H9 (cell line): ENCODE measurements at regions not wholly inside any gene's neighbourhood (a gene's known extent, or its start where the extent isn't known, plus 50 kb on each side); places are given as distances from the start of the nearest gene placed in this dataset.

Experiments used
- DNase-seq: peaks from one replicate; pipeline ENCODE4 v3.0.0-alpha.2; 2017
- H2AFZ ChIP-seq: one replicate; pipeline ENCODE4 v1.6.1; 2013; ENCODE audit warnings: mild to moderate bottlenecking, low read length, control low read depth, moderate library complexity
- H2AK5ac ChIP-seq: 2 replicates; pipeline ENCODE4 v1.6.1; 2013; ENCODE audit warnings: low read length, control low read depth, mixed read lengths; ENCODE audit not compliant: insufficient read length
- H2BK120ac ChIP-seq: one replicate; pipeline ENCODE4 v1.6.1; 2013; ENCODE audit warnings: low read depth, mild to moderate bottlenecking, low read length, control low read depth, inconsistent platforms; ENCODE audit not compliant: poor library complexity, severe bottlenecking
- H2BK12ac ChIP-seq: 2 replicates; pipeline ENCODE4 v1.6.1; 2013; ENCODE audit warnings: low read length, control low read depth, mixed read lengths, low read depth; ENCODE audit not compliant: insufficient read length
- H2BK15ac ChIP-seq: 2 replicates; pipeline ENCODE4 v1.6.1; 2013; ENCODE audit warnings: low read depth, low read length, control low read depth
- H2BK20ac ChIP-seq: one replicate; pipeline ENCODE4 v1.6.1; 2013; ENCODE audit warnings: low read depth, mild to moderate bottlenecking, low read length, control low read depth, inconsistent platforms; ENCODE audit not compliant: poor library complexity, severe bottlenecking
- H2BK5ac ChIP-seq: 2 replicates; pipeline ENCODE4 v1.6.1; 2013; ENCODE audit warnings: low read length, control low read depth, mixed read lengths; ENCODE audit not compliant: insufficient read length
- H3K14ac ChIP-seq: 2 replicates; pipeline ENCODE4 v1.6.1; 2013; ENCODE audit warnings: low read length, control low read depth; ENCODE audit not compliant: insufficient read depth
- H3K18ac ChIP-seq: 2 replicates; pipeline ENCODE4 v1.6.1; 2013; ENCODE audit warnings: low read depth, mild to moderate bottlenecking, mixed read lengths, low read length, control low read depth; ENCODE audit not compliant: insufficient read length
- H3K23ac ChIP-seq: 2 replicates; pipeline ENCODE4 v1.6.1; 2013; ENCODE audit warnings: low read length, control low read depth, mixed read lengths, low read depth; ENCODE audit not compliant: insufficient read length
- H3K23me2 ChIP-seq: 2 replicates; pipeline ENCODE4 v1.6.1; 2013; ENCODE audit warnings: low read depth, mild to moderate bottlenecking, mixed read lengths, low read length, control low read depth; ENCODE audit not compliant: insufficient read length, poor library complexity, severe bottlenecking
- H3K27ac ChIP-seq: 2 replicates; pipeline ENCODE4 v1.5.1; 2013; ENCODE audit warnings: low read length, control low read depth, mixed read lengths, low read depth; ENCODE audit not compliant: insufficient read length
- H3K27me3 ChIP-seq: 2 replicates; pipeline ENCODE4 v1.6.1; 2013; ENCODE audit warnings: low read length, control low read depth, inconsistent platforms; ENCODE audit not compliant: insufficient read depth
- H3K4ac ChIP-seq: 2 replicates; pipeline ENCODE4 v1.6.1; 2013; ENCODE audit warnings: low read depth, mild to moderate bottlenecking, control low read depth, inconsistent platforms, low read length, moderate library complexity
- H3K4me1 ChIP-seq: 2 replicates; pipeline ENCODE4 v1.6.1; 2013; ENCODE audit warnings: low read length, control low read depth, inconsistent platforms; ENCODE audit not compliant: insufficient read depth
- H3K4me2 ChIP-seq: 2 replicates; pipeline ENCODE4 v1.6.1; 2013; ENCODE audit warnings: low read length, control low read depth, mixed read lengths; ENCODE audit not compliant: insufficient read length, insufficient read depth
- H3K56ac ChIP-seq: 2 replicates; pipeline ENCODE4 v1.6.1; 2013; ENCODE audit warnings: low read depth, mild to moderate bottlenecking, mixed read lengths, low read length, control low read depth; ENCODE audit not compliant: insufficient read length
- H3K79me1 ChIP-seq: 2 replicates; pipeline ENCODE4 v1.6.1; 2013; ENCODE audit warnings: low read depth, mild to moderate bottlenecking, moderate library complexity, low read length, control low read depth, inconsistent platforms; ENCODE audit not compliant: insufficient read depth, poor library complexity, severe bottlenecking
- H3K79me2 ChIP-seq: 2 replicates; pipeline ENCODE4 v1.6.1; 2013; ENCODE audit warnings: low read length, control low read depth, inconsistent platforms; ENCODE audit not compliant: insufficient read depth
- H3K9ac ChIP-seq: 2 replicates; pipeline ENCODE4 v1.6.1; 2013; ENCODE audit warnings: low read length, control low read depth, mixed read lengths; ENCODE audit not compliant: insufficient read length; ENCODE audit errors: extremely low read depth
- H3K9me3 ChIP-seq: one replicate; pipeline ENCODE4 v1.6.1; 2013; ENCODE audit warnings: low read depth, low read length, inconsistent platforms; ENCODE audit not compliant: control insufficient read depth
- H3T11ph ChIP-seq: one replicate; pipeline ENCODE4 v1.6.1; 2013; ENCODE audit warnings: mild to moderate bottlenecking, low read length, control low read depth, inconsistent platforms
- H4K20me1 ChIP-seq: one replicate; pipeline ENCODE4 v1.6.1; 2013; ENCODE audit not compliant: control insufficient read depth, insufficient read length, insufficient read depth
- H4K5ac ChIP-seq: 2 replicates; pipeline ENCODE4 v1.6.1; 2013; ENCODE audit warnings: low read depth, mild to moderate bottlenecking, mixed read lengths, low read length, control low read depth; ENCODE audit not compliant: insufficient read length
- H4K8ac ChIP-seq: replicated peaks from 2 replicates; pipeline ENCODE4 v1.6.1; 2013; ENCODE audit warnings: low read length, control low read depth, mixed read lengths, low read depth; ENCODE audit not compliant: insufficient read length
- H4K91ac ChIP-seq: 2 replicates; pipeline ENCODE4 v1.6.1; 2013; ENCODE audit warnings: low read depth, mild to moderate bottlenecking, moderate library complexity, mixed read lengths, low read length, control low read depth; ENCODE audit not compliant: insufficient read length
- H3K27ac Mint-ChIP-seq, 3 experiments: 2 replicates in 2 of 3; 3 replicates in 1 of 3; pipeline ENCODE4 v1.8.0; 2020 to 2021; ENCODE audit warnings: mixed read lengths in 3 of 3, mild to moderate bottlenecking in 1 of 3, moderate library complexity in 1 of 3
- H3K27me3 Mint-ChIP-seq: 2 replicates; pipeline ENCODE4 v1.8.0; 2021; ENCODE audit warnings: low read depth, mild to moderate bottlenecking, moderate library complexity, mixed read lengths
- H3K36me3 Mint-ChIP-seq, 3 experiments: 2 replicates in 2 of 3; 3 replicates in 1 of 3; pipeline ENCODE4 v1.8.0; 2020 to 2021; ENCODE audit warnings: low read depth in 3 of 3, mixed read lengths in 3 of 3; ENCODE audit not compliant: insufficient read depth in 1 of 3
- H3K4me1 Mint-ChIP-seq, 2 experiments: 2 replicates each; pipeline ENCODE4 v1.8.0; 2020; ENCODE audit warnings: mixed read lengths in 2 of 2
- H3K4me3 Mint-ChIP-seq, 2 experiments: 2 replicates in 1 of 2; 3 replicates in 1 of 2; pipeline ENCODE4 v1.8.0; 2020 to 2021; ENCODE audit warnings: mild to moderate bottlenecking in 2 of 2, mixed read lengths in 2 of 2, moderate library complexity in 1 of 2
- H3K9me3 Mint-ChIP-seq, 2 experiments: 2 replicates in 1 of 2; 3 replicates in 1 of 2; pipeline ENCODE4 v1.8.0; 2020; ENCODE audit warnings: mild to moderate bottlenecking in 2 of 2, mixed read lengths in 2 of 2, moderate library complexity in 1 of 2
- CTCF ChIP-seq: fragments of 200-600 bp; sonication (generic); conservative IDR thresholded peaks from 3 replicates; pipeline ENCODE4 v1.8.0; 2021; ENCODE audit warnings: antibody characterized with exemption, mild to moderate bottlenecking
- WGBS: extraction: QIAGEN DNeasy Blood & Tissue Kit; methylation state at CpG from one replicate; pipeline ENCODE4 v1.1.7; 2013; ENCODE audit warnings: missing lambda C conversion rate, low lambda C conversion rate, mixed read lengths; ENCODE audit not compliant: insufficient read length; ENCODE audit errors: extremely low coverage; 5-methylcytosine and 5-hydroxymethylcytosine counted together

- H2BK15ac ChIP-seq: no peak overlapping the region
- no peak overlapping the region for H3K18ac ChIP-seq
- H3K79me1 ChIP-seq: no peaks in the 10 kb centered on the region
- H3K27ac ChIP-seq: no peak overlapping the region
- H2BK12ac ChIP-seq: no peak overlapping the region
- H3K23me2 ChIP-seq: no peaks in the 10 kb centered on the region
- H3K9ac ChIP-seq: no peak overlapping the region
- 0 out of 7 replicates have a peak, but pooled peaks cover 0 to 4% (median 0%) of the 10 kb centered on the region in 3 experiments for H3K36me3 Mint-ChIP-seq
- no peak for TF ChIP-seq CTCF
- no peak overlapping the region for H2BK120ac ChIP-seq
- H3K27me3 Mint-ChIP-seq: no peaks in the 10 kb centered on the region; the same call in 1 of the 2 replicates
- peaks cover 5 to 7% of the 10 kb centered on the region in 2 experiments; a peak in 3 of 5 replicates for H3K9me3 Mint-ChIP-seq
- no peak overlapping the region for H3K27ac Mint-ChIP-seq
- H3T11ph ChIP-seq: no peak overlapping the region
- no peaks in the 10 kb centered on the region for H3K9me3 ChIP-seq
- H3K27me3 ChIP-seq: no peaks in the 10 kb centered on the region
- no peaks in the 10 kb centered on the region for H3K79me2 ChIP-seq
- no peak overlapping the region for H3K4me2 ChIP-seq
- no peak overlapping the region for H3K56ac ChIP-seq
- H2AK5ac ChIP-seq: no peak overlapping the region
- 0 out of 4 replicates have a peak, but pooled peaks cover 0 to 5% of the 10 kb centered on the region in 2 experiments for H3K4me1 Mint-ChIP-seq
- H3K23ac ChIP-seq: no peak overlapping the region
- H3K4me3 Mint-ChIP-seq: no peak overlapping the region
- H4K20me1 ChIP-seq: no peaks in the 10 kb centered on the region
- no peak overlapping the region for H3K4ac ChIP-seq
- no peak overlapping the region for H4K91ac ChIP-seq
- H2AFZ ChIP-seq: no peak overlapping the region
- no peak for DNase-seq
- no peak overlapping the region for H3K14ac ChIP-seq
- no CpG with 5 or more reads among the region's 1 CpG for WGBS
- no peak overlapping the region for H2BK20ac ChIP-seq
- H2BK5ac ChIP-seq: no peak overlapping the region
- H4K8ac ChIP-seq: no peak overlapping the region
- H4K5ac ChIP-seq: no peak overlapping the region
- H3K4me1 ChIP-seq: no peaks in the 10 kb centered on the region
Observed at GRCh38 chr9:102445906-102446305, 549.2 kb upstream of the CYLC2 start.
